GM19025 (cell line): ENCODE measurements at regions not wholly inside any gene's neighbourhood (a gene's known extent, or its start where the extent isn't known, plus 50 kb on each side); places are given as distances from the start of the nearest gene placed in this dataset.

ENCODE experiments used
- ATAC-seq: cut with Tn5 transposase; IDR thresholded peaks from one replicate; pipeline ENCODE4 v1.9.1; 2021; ENCODE audit warnings: mild to moderate bottlenecking, low read depth, moderate library complexity; ENCODE audit not compliant: unreplicated experiment

GRCh38 chr5:58260243-58260642, 199.6 kb downstream of the PLK2 start:
- no peak for ATAC-seq

- ATAC-seq, result no peak
Observed at GRCh38 chr5:58259685-58260152, 200.2 kb downstream of the PLK2 start.

DNA sequence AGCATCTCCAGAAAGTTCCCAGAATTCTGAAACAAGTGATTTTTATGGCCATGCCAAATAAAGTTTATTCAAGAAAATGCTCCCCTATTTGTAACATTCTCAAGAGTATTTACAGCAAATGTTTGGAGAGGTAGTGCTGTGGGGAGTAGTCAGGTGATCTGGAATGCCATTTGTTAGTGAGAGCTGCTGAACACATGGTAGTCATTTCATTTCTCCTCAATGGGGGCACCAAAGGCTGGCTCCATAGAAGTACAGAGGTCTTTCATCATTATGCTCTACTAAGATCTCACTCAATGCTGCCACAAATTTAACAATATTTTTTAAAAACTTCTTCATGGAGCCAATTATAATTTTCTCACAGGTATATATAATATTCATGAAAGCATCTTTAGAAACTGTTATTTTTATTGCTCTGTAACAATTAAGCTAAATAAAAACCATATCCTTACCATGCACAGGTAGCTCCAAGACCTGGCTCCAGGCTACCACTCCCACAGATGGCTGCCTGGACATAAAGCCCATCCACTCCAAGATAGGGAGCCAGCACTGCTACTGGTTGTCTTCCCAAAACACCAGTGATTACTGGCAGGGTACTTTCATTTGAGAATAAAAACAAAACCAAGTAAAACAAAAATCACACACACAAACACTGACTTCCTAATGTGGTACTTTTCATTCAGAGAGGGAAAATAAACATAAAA, 200.8 kb downstream of the PLK2 start:
- no peak for ATAC-seq

DNA sequence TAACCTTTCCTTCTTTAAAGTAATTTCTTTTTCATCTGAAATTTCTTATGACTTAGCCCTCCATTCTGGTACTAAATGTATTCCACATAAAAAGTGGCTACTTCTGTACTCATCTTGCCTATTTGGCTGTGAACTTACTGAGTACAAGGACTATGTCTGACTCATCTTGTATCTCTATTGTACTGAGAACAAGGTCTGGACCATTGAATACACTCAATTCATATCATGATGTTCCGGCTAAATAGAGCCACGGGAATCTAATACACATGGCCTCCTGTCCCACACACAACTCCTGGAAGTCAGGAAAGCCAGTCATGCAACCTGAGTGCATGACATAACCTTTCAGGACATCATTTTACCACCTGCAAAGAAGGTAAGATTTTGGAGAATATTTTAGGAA, 203.9 kb downstream of the PLK2 start:
- ATAC-seq, result no peak

DNA sequence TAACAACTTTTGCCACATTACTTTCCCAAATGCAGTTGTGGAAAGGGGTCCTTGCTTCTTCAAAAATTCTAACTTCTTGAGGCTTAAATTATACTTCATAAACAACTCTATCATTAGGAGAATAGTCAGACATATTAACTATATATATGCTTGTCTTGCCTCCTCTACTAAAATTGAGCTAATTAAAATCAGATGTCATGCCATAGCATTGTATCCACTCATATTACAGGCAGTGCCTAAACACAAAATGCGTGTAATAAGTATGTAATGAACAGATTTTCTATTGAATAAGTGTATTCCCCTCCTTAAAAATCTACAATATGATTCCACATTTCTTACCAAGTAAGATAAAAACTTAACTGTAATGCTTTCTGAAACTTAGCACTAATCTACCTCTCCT, 204.5 kb downstream of the PLK2 start:
- ATAC-seq, result no peak

- ATAC-seq, result no peak
Observed at GRCh38 chr5:58248221-58248620, 211.7 kb downstream of the PLK2 start.

GRCh38 chr5:58246461-58246944, 213.4 kb downstream of the PLK2 start:
- no peak for ATAC-seq

DNA sequence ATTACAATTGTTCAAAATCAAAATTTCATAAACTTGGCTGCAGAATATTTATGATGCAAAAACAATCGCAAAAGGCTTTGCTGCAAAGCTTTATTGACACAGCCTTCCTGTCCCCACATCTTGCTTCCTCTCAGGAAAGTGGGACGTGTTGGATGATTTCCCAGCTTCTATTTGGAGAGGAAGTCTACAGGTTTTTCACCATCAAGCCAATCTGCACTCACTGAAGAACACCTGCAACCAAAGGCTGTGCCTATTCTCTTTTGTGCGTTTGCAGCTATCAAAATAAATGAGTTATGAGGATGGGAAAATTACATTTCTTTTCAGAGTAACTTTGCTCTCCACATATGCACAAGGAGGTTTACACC, 214.4 kb downstream of the PLK2 start:
- no peak for ATAC-seq

DNA sequence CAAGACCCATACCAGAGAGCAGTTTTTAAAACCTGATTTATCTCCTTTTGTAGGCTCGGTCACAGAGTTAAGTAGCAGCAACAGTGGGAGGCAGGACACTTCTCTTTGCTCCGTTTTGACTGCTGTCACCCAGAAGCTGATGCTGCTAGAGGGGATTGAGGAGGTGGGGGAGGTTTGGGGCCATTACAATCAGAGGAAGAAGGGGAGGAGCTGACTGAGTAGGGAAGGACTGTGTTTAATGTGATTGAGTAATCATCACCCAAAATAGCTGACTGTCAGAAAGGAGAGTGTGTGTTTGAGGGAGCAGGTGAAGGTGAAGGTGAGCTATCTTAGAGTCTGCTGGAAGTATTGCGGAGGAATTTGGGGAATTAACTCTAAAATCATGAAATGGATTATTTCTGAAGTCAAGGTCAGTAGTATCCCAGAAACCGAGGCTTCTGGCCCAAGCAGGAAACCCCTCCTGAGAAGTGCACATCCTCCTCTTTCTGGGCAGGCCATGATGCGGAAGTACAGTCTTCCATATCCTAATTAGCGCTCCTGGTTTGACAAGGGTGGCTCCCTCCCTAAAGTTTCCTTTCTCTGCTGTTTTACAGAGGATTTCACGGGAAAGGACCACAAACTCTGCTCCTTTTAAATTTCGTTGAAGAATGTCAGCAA, 214.9 kb downstream of the PLK2 start:
- ATAC-seq, result no peak

DNA sequence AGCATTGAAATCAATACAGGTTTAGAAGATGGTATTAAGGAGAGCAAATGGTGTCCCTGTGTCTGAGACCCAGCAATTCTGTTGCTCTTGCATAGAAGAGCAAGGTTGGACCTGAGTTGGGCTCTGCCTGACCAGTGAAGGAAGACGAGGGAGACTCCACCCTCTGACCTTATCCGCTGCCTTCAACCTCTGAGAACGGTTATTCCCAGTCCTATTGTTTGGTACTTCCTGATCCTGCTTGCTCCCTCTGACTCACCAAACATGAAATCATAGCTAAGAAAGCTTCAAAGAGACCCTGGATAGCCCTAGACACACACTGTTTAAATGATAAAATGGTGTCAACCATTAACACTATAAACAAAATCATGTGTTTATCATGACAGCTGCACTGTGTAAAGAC, 218.5 kb downstream of the PLK2 start:
- ATAC-seq, result no peak

DNA sequence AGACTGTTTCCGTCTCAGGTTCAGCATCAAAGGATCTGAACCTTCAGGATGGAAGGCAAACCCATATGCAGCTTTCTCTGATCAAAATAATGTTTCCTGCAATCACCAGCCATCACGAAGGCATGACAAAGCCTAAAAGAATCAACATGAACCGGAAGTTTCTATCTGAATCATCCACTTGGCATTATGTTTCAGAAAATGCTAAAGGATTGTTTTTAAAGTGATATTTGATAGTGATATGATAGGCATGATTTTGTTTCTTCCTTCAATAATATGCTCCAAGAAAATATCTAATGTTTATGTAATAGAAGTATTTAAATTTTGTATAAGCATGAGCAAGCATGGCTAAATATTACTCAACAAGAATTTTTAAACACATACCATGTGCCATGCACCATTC, 219.6 kb downstream of the PLK2 start:
- ATAC-seq, result no peak

DNA sequence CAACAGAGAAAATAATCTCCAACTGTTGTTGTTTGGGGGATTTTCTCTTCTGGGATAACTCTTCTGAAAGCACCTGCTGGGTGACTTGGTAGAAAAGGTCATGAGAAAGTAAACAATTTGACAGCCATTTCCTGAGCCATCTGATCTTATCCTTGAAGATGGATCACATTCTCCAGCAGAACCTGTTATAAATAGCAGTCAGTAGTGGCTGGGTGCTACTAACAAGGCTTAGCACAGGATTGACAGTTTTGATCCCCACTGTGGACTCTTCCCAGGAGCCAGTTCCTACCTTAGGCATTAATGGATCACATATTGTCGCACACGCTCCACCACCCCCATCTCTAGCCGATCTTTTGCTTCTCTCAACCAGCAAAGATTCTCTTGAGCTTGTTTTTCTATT, 220.2 kb downstream of the PLK2 start:
- no peak for ATAC-seq

DNA sequence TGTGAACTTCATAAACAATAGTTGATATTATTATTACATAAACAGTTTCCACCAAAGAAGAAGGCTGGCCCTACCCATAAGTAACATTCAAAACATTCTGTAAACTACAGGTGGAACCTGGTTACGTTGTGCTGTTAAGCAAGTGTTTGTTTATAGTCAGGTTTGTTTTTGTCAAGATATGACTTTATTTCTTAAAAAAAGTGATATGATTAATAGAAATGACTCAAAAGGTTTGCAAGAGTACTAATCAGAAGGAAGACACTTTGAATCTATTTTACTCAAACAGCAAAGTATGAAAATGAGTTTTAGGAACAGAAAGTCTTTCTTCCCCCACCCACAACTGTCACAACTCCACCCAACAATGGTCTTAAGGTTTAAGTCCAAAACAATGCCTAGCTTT, 220.8 kb downstream of the PLK2 start:
- no peak for ATAC-seq

- ATAC-seq, result no peak
Observed at GRCh38 chr5:58236498-58236897, 223.4 kb downstream of the PLK2 start.

- no peak for ATAC-seq
Observed at GRCh38 chr5:58235299-58235698, 224.6 kb downstream of the PLK2 start.

DNA sequence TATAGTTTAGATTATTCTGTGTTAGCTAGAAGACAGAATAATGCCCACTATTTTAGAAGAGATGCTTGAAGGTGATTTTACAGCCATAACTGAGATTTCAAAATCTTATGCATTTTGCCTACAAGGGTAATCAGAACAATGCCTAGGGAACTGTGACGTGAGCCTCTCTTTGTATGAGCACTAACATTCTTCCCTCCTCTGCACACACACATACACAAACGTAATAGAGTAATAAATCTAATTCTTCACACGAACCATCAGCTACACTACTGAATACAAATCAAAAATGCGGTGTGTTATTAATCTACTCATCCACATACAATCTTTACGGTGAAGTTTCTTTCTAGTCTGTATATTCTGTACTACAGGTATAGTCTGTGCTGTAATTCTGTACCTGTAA, 227.8 kb downstream of the PLK2 start:
- no peak for ATAC-seq

DNA sequence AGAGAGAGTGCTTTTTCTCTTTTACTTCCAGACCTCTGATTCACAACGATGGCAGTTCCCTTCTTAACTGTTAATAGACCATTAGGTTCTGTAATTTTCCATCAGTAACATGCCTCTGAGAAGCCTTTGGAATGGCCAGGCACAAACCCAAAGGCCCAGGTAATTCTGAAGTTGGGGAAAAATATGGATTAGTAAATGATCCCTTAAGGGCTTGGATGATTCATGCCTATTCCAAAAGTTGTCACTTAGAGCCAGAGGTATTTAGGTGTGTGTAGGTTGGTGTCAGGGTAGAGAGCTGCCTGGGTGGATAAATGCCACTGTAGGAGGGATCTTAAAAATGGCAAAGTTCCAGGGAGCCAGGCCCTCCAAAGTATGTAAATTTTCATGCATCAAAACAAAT, 228.8 kb downstream of the PLK2 start:
- no peak for ATAC-seq

DNA sequence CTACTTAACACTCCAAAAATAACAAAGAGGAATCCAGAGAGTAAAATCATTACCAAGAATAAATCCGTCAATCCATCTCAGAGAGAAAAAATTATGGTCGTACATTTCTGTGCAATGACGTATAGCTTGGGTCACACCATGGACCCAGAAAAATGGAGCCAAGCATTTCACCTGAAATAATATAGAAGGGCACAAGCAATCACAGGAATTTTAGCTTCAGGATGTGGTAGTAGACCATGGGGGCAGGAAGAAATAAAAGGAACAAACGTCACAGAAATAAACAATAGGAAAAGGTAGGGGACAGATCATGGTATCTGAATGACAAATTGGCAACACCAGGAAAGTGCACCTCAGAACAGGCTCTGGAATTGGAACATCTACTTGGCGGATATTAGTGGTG, 231.0 kb downstream of the PLK2 start:
- no peak for ATAC-seq

- ATAC-seq, result no peak
Observed at GRCh38 chr5:58227858-58228257, 232.0 kb downstream of the PLK2 start.

GRCh38 chr5:58224661-58225060, 235.2 kb downstream of the PLK2 start:
- ATAC-seq, result no peak

DNA sequence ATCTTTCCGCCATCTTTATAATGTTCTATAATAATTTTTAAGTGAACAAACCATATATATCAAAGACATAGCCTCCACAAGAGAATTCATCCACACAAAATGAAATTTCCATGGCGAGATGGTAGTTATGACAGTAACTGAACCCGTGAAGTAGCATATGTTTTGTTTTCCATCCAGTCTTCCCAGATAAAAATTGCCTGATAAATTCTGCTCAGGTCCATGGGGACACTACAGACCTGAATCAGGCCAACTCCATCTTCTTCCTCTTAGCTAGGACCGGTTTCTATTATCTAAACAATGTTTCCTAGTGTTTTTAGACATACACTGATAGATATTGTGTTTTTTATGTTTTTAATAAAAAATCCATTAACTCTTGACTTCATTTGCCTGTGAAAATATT, 235.7 kb downstream of the PLK2 start:
- no peak for ATAC-seq

GRCh38 chr5:58215364-58215763, 244.5 kb downstream of the PLK2 start:
- ATAC-seq, result no peak
